SK-N-SH (cell line): ENCODE measurements at regions not wholly inside any gene's neighbourhood (a gene's known extent, or its start where the extent isn't known, plus 50 kb on each side); places are given as distances from the start of the nearest gene placed in this dataset.

Experiments used
- CTCF ChIP-seq: fragments of 200-600 bp; sonication (generic); IDR thresholded peaks from 2 replicates; pipeline ENCODE4 v1.6.1; 2017; ENCODE audit warnings: antibody characterized with exemption, mild to moderate bottlenecking, moderate library complexity
- EZH2phosphoT487 ChIP-seq: fragments of 200-600 bp; sonication (generic); IDR thresholded peaks from 2 replicates; pipeline ENCODE4 v1.6.1; 2017; ENCODE audit warnings: low read depth, mixed run types, mild to moderate bottlenecking, antibody characterized with exemption, moderate library complexity, borderline replicate concordance
- JUND ChIP-seq: IDR thresholded peaks from 2 replicates; pipeline ENCODE4 v1.4.0; 2012
- MXI1 ChIP-seq: IDR thresholded peaks from 2 replicates; pipeline ENCODE4 v1.6.1; 2012; ENCODE audit warnings: mild to moderate bottlenecking, low read depth, low read length, improper control_type of control experiment
- POLR2AphosphoS5 ChIP-seq: IDR thresholded peaks from 2 replicates; pipeline ENCODE4 v1.6.1; 2012; ENCODE audit warnings: low read depth, low read length

- TF ChIP-seq JUND (no peak), POLR2AphosphoS5 (no peak), MXI1 (no peak), CTCF (no peak), EZH2phosphoT487 (no peak)
These were observed 298.0 kb downstream of the TFAP2C start for GRCh38 chr20:56927127-56927526.
